ENCODE measurements at regions not wholly inside any gene's neighbourhood (a gene's known extent, or its start where the extent isn't known, plus 50 kb on each side); places are given as distances from the start of the nearest gene placed in this dataset.

- Mint-ChIP-seq H3K36me3 (no peaks in the 10 kb centered on the region), H3K4me3 (no peak overlapping the region), H3K9me3 (no peaks in the 10 kb centered on the region), H3K27me3 (no peaks in the 10 kb centered on the region), H3K27ac (no peak overlapping the region), H3K4me1 (ENCODE audit: unreplicated experiment) (no peaks in the 10 kb centered on the region)
- no peak for TF ChIP-seq CTCF (conservative IDR thresholded peaks at IDR 0.05)
- no peak for DNase-seq (ENCODE audit: extremely low spot score, unreplicated experiment)
These were observed 435.3 kb upstream of the IGFBP3 start for GRCh38 chr7:46356371-46356770.

- Mint-ChIP-seq H3K9me3 (no peaks in the 10 kb centered on the region), H3K4me3 (no peak overlapping the region), H3K27ac (no peak overlapping the region), H3K36me3 (no peaks in the 10 kb centered on the region), H3K4me1 (ENCODE audit: unreplicated experiment) (no peaks in the 10 kb centered on the region), H3K27me3 (no peaks in the 10 kb centered on the region)
- TF ChIP-seq CTCF (conservative IDR thresholded peaks at IDR 0.05) = no peak
- DNase-seq (ENCODE audit: extremely low spot score, unreplicated experiment) = no peak
These were observed 434.3 kb upstream of the IGFBP3 start for GRCh38 chr7:46355331-46355730.

- no peak overlapping the region for H3K4me3 Mint-ChIP-seq
- H3K36me3 Mint-ChIP-seq = no peaks in the 10 kb centered on the region
- TF ChIP-seq CTCF (conservative IDR thresholded peaks at IDR 0.05) = peak; percentile 85
- peak overlapping the region; percentile 10 for H3K27ac Mint-ChIP-seq
- no peaks in the 10 kb centered on the region for H3K4me1 Mint-ChIP-seq (ENCODE audit: unreplicated experiment)
- no peak for DNase-seq (ENCODE audit: extremely low spot score, unreplicated experiment)
- no peaks in the 10 kb centered on the region for H3K9me3 Mint-ChIP-seq
- no peaks in the 10 kb centered on the region for H3K27me3 Mint-ChIP-seq
These were observed 431.2 kb upstream of the IGFBP3 start for GRCh38 chr7:46352004-46352954.

GRCh38 chr7:46349490-46349889 is 428.4 kb upstream of the IGFBP3 start:
- H3K27ac Mint-ChIP-seq = no peak overlapping the region
- DNase-seq (ENCODE audit: extremely low spot score, unreplicated experiment) = no peak
- no peaks in the 10 kb centered on the region for H3K27me3 Mint-ChIP-seq
- no peaks in the 10 kb centered on the region for H3K4me1 Mint-ChIP-seq (ENCODE audit: unreplicated experiment)
- no peak overlapping the region for H3K4me3 Mint-ChIP-seq
- H3K9me3 Mint-ChIP-seq = no peaks in the 10 kb centered on the region
- no peaks in the 10 kb centered on the region for H3K36me3 Mint-ChIP-seq
- no peak for TF ChIP-seq CTCF (conservative IDR thresholded peaks at IDR 0.05)

GRCh38 chr7:46344533-46344932 is 423.5 kb upstream of the IGFBP3 start:
- Mint-ChIP-seq H3K4me1 (ENCODE audit: unreplicated experiment) (no peaks in the 10 kb centered on the region), H3K27ac (no peak overlapping the region), H3K9me3 (no peaks in the 10 kb centered on the region), H3K27me3 (no peaks in the 10 kb centered on the region), H3K36me3 (no peaks in the 10 kb centered on the region), H3K4me3 (no peak overlapping the region)
- TF ChIP-seq CTCF (conservative IDR thresholded peaks at IDR 0.05) = no peak
- no peak for DNase-seq (ENCODE audit: extremely low spot score, unreplicated experiment)
